ENCODE measurements at regions not wholly inside any gene's neighbourhood (a gene's known extent, or its start where the extent isn't known, plus 50 kb on each side); places are given as distances from the start of the nearest gene placed in this dataset.

GRCh38 chr3:6739288-6739687 lies 121.6 kb upstream of the GRM7 start:
- no peak for DNase-seq

GRCh38 chr3:6743067-6743720 lies 117.7 kb upstream of the GRM7 start:
- no peak for DNase-seq

GRCh38 chr3:6746443-6746842 lies 114.5 kb upstream of the GRM7 start:
- no peak for DNase-seq

- DNase-seq = no peak
Measured at GRCh38 chr3:6747017-6747416, 113.9 kb upstream of the GRM7 start.

- DNase-seq = no peak
Measured at GRCh38 chr3:6750782-6751181, 110.1 kb upstream of the GRM7 start.

GRCh38 chr3:6753536-6753935 lies 107.4 kb upstream of the GRM7 start:
- no peak for DNase-seq

GRCh38 chr3:6769532-6770396 lies 91.2 kb upstream of the GRM7 start:
- DNase-seq = peak; percentile 25

- DNase-seq = no peak
Measured at GRCh38 chr3:6770397-6770690, 90.6 kb upstream of the GRM7 start.

GRCh38 chr3:6771171-6771570 lies 89.7 kb upstream of the GRM7 start:
- no peak for DNase-seq

- no peak for DNase-seq
Measured at GRCh38 chr3:6779140-6779539, 81.8 kb upstream of the GRM7 start.

- no peak for DNase-seq
Measured at GRCh38 chr3:6781092-6781491, 79.8 kb upstream of the GRM7 start.

GRCh38 chr3:6785726-6786125 lies 75.2 kb upstream of the GRM7 start:
- no peak for DNase-seq

GRCh38 chr3:6791161-6791560 lies 69.8 kb upstream of the GRM7 start:
- no peak for DNase-seq

GRCh38 chr3:6799264-6799915 lies 61.5 kb upstream of the GRM7 start:
- no peak for DNase-seq

- DNase-seq = no peak
Measured at GRCh38 chr3:6803619-6804018, 57.3 kb upstream of the GRM7 start.

GRCh38 chr3:6805236-6805635 lies 55.7 kb upstream of the GRM7 start:
- no peak for DNase-seq

- no peak for DNase-seq
Measured at GRCh38 chr3:6806991-6807390, 53.9 kb upstream of the GRM7 start.

- no peak for DNase-seq
Measured at GRCh38 chr3:6807967-6808588, 52.8 kb upstream of the GRM7 start.

GRCh38 chr3:6809349-6809748 lies 51.6 kb upstream of the GRM7 start:
- DNase-seq = no peak

All from NCI-H1436 (cell line).